Gastrocnemius medialis (tissue), 4 donors: ENCODE measurements at regions not wholly inside any gene's neighbourhood (a gene's known extent, or its start where the extent isn't known, plus 50 kb on each side); places are given as distances from the start of the nearest gene placed in this dataset.

Source experiments
- CTCF ChIP-seq, 5 experiments: fragments of 450-650 bp in 3 of 5; fragments of 200-600 bp in 2 of 5; sonication (generic) in 2 of 5; IDR thresholded peaks in 4 of 5; conservative IDR thresholded peaks in 1 of 5; 1 replicate in 4 of 5; 2 replicates in 1 of 5; pipeline ENCODE4 v1.5.1; 2016 to 2019; ENCODE audit warnings: antibody characterized with exemption in 5 of 5, mild to moderate bottlenecking in 3 of 5, moderate library complexity in 3 of 5
- POLR2A ChIP-seq, 2 donors: fragments of 450-650 bp; IDR thresholded peaks; one replicate each; pipeline ENCODE4 v1.6.1; 2017; ENCODE audit warnings: antibody characterized with exemption in 2 of 2, mild to moderate bottlenecking in 2 of 2, moderate library complexity in 2 of 2

GRCh38 chr2:19700861-19701585, 200.8 kb downstream of the TTC32 start:
- TF ChIP-seq CTCF (IDR thresholded peaks at IDR 0.05 in 4 of 5, conservative IDR thresholded peaks at IDR 0.05 in 1 of 5) (no peak), POLR2A (IDR thresholded peaks at IDR 0.05) (no peak)
